Chondrocyte (in vitro differentiated cells): ENCODE measurements at regions not wholly inside any gene's neighbourhood (a gene's known extent, or its start where the extent isn't known, plus 50 kb on each side); places are given as distances from the start of the nearest gene placed in this dataset.

Experiments
- DNase-seq: peaks from one replicate; pipeline ENCODE4 v3.0.0; 2021; ENCODE audit warnings: mixed read lengths, low spot score
- H3K27ac Mint-ChIP-seq: one replicate; pipeline ENCODE4 v1.8.0; 2021; ENCODE audit warnings: mild to moderate bottlenecking, moderate library complexity, mixed read lengths; ENCODE audit not compliant: unreplicated experiment
- H3K27me3 Mint-ChIP-seq: 2 replicates; pipeline ENCODE4 v1.8.0; 2021; ENCODE audit warnings: low read depth, mixed read lengths
- H3K36me3 Mint-ChIP-seq: 2 replicates; pipeline ENCODE4 v1.8.0; 2021; ENCODE audit warnings: low read depth, mixed read lengths
- H3K4me1 Mint-ChIP-seq: 2 replicates; pipeline ENCODE4 v1.8.0; 2021; ENCODE audit warnings: low read depth, mild to moderate bottlenecking, mixed read lengths
- H3K4me3 Mint-ChIP-seq: one replicate; pipeline ENCODE4 v1.8.0; 2021; ENCODE audit warnings: mild to moderate bottlenecking, moderate library complexity, mixed read lengths; ENCODE audit not compliant: unreplicated experiment
- H3K9me3 Mint-ChIP-seq: 2 replicates; pipeline ENCODE4 v1.8.0; 2021; ENCODE audit warnings: low read depth, mixed read lengths
- CTCF ChIP-seq: fragments of 200-600 bp; sonication (generic); IDR thresholded peaks from 2 replicates; pipeline ENCODE4 v1.5.0; 2021; ENCODE audit warnings: antibody characterized with exemption, mild to moderate bottlenecking, moderate library complexity

GRCh38 chr3:187932530-187932929 lies 187.3 kb upstream of the BCL6 start:
- Mint-ChIP-seq H3K4me1 (peaks cover 8% of the 10 kb centered on the region), H3K27ac (no peak overlapping the region), H3K36me3 (no peaks in the 10 kb centered on the region), H3K27me3 (no peaks in the 10 kb centered on the region), H3K4me3 (no peak overlapping the region), H3K9me3 (peaks cover 3% of the 10 kb centered on the region)
- no peak for DNase-seq
- TF ChIP-seq CTCF, result no peak

DNA sequence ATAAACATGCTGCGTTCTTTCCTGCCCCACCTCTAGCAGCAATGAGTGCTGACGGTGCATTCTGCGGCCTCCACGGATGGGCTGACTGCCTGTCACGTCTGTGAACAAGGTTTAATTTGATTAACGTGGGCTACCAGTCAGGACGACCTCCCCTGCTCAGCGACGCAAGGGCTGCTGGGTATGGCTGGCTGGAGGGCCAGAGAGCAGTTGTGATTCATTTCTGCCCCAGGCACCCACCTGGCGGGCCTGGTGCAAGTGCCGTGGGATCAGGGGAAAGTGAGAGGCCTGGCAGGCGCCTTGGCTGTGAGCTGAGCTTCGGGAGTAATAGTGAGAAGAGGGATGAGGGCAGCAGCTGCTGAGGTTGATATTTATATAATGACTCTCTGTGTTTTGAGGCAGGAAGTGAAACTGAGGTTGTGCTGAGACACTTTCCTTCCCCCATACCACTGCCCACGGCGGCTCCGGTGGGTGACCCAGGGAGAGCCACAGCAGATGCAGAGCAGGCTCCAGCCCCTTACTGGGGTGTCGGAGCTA lies 190.4 kb upstream of the BCL6 start:
- H3K4me3 Mint-ChIP-seq, result no peak overlapping the region
- peaks cover 8% of the 10 kb centered on the region for H3K4me1 Mint-ChIP-seq
- no peak overlapping the region for H3K27ac Mint-ChIP-seq
- no peaks in the 10 kb centered on the region for H3K9me3 Mint-ChIP-seq
- DNase-seq, result no peak
- H3K36me3 Mint-ChIP-seq, result no peaks in the 10 kb centered on the region
- no peaks in the 10 kb centered on the region for H3K27me3 Mint-ChIP-seq
- TF ChIP-seq CTCF, result no peak

GRCh38 chr3:187936676-187937075 lies 191.4 kb upstream of the BCL6 start:
- DNase-seq, result no peak
- H3K36me3 Mint-ChIP-seq, result no peaks in the 10 kb centered on the region
- TF ChIP-seq CTCF, result no peak
- H3K27me3 Mint-ChIP-seq, result no peaks in the 10 kb centered on the region
- no peak overlapping the region for H3K27ac Mint-ChIP-seq
- H3K4me1 Mint-ChIP-seq, result peaks cover 5% of the 10 kb centered on the region
- H3K9me3 Mint-ChIP-seq, result no peaks in the 10 kb centered on the region
- H3K4me3 Mint-ChIP-seq, result no peak overlapping the region

- Mint-ChIP-seq H3K27me3 (no peaks in the 10 kb centered on the region), H3K4me3 (no peak overlapping the region), H3K9me3 (no peaks in the 10 kb centered on the region), H3K4me1 (peaks cover 4% of the 10 kb centered on the region), H3K27ac (no peak overlapping the region), H3K36me3 (no peaks in the 10 kb centered on the region)
- DNase-seq, result no peak
- no peak for TF ChIP-seq CTCF
These were observed 194.6 kb upstream of the BCL6 start for GRCh38 chr3:187939891-187940290.

DNA sequence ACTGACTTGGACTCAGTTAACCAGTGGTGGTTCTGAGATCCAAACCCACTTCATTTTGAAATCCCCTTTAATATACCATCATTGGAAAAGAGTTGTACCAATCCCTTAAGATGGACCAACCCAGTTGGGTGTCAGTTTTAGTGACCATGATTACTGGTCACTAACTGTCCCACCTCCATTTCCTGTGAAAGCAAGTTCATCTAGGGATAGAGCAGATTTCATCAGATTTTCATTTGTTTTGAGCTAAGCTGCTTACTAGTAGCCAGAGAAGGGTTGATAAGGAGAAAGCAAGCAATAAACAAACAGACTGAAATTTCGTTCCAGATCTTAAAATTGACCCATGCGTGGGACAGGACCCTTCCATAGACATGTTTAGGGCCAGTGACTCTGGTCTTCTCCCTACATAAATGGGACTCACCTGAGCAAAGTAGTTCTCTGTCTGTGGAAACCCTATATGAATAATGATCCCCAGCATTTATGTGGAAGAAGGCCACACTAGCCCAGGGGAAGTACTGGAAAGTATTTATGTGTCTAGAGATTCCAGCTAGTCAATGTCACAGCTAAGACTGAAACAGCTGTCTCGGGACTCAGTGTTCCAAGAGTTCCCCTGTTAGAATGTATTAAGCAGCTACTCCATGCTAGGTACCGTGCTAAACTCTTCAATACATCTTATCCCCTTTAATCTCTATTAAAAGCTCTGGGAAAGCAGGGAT lies 196.0 kb upstream of the BCL6 start:
- H3K27me3 Mint-ChIP-seq, result no peaks in the 10 kb centered on the region
- no peak overlapping the region for H3K27ac Mint-ChIP-seq
- no peak overlapping the region for H3K4me3 Mint-ChIP-seq
- DNase-seq, result no peak
- no peak for TF ChIP-seq CTCF
- no peaks in the 10 kb centered on the region for H3K9me3 Mint-ChIP-seq
- H3K4me1 Mint-ChIP-seq, result peaks cover 5% of the 10 kb centered on the region
- no peaks in the 10 kb centered on the region for H3K36me3 Mint-ChIP-seq
